HG02884 (cell line): ENCODE measurements at regions not wholly inside any gene's neighbourhood (a gene's known extent, or its start where the extent isn't known, plus 50 kb on each side); places are given as distances from the start of the nearest gene placed in this dataset.

Experiments
- ATAC-seq: cut with Tn5 transposase; IDR thresholded peaks from one replicate; pipeline ENCODE4 v1.9.1; 2021; ENCODE audit warnings: mild to moderate bottlenecking, moderate library complexity; ENCODE audit not compliant: unreplicated experiment

DNA sequence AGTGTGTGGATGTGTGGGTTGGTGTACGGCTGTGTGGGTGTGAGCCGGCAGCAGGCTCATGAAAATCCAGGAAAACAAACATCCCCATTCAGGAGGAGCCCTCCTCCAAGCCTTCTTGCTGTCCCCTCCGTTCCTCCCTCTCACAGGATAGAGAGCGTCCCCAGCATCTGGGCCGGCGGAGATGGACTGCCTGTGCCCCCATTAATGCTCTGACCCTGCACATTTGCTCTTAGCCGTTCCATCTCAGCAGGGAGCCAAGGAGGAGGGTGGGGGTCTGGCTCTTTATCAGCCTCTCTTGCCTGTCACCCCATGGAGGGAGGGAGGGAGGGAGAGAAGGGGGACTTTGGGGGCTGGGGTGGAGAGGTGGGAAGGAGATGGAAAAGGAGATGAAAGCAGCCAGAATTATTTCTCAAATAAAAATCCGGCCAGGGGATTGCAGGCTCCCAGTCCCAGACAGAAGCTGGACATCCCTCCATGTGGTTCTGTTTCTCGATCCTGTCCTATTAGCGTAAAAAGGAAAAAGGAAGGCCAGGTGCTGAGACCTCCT is 240.0 kb upstream of the ZFHX3 start:
- ATAC-seq, result no peak

DNA sequence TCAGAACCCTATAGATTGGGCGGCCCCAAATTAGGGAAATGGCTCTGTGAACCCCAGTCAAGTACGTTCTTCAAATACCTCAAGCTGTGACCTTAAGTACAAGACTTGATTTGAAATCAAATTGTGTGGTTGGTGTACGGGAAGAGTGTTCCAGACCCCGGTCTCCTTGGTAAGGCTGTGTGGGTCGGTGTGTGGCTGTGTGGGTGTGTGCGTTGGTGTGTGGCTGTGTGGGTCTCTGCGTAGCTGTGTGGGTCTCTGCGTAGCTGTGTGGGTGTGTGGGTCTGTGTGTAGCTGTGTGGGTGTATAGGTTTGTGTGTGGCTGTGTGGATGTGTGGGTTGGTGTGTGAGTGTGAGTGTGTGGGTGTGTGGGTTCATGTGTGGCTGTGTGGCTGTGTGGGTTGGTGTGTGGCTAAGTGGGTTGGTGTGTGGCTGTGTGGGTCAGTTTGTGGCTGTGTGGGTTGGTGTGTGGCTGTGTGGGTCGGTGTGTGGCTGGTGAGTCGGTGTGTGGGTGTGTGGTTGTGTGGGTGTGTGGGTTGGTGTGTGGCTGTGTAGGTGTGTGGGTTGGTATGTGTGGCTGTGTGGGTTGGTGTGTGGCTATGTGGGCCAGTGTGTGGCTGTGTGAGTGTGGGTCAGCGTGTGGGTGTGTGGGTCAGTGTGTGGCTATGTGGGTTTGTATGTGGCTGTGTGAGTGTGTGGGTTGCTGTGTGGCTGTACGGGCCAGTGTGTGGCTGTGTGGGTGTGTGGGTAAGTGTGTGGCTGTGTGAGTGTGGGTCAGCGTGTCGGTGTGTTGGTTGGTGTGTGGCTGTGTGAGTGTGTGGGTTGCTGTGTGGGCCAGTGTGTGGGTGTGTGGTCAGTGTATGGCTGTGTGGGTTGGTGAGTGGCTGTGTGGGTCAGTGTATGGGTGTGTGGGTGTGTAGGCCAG is 238.7 kb upstream of the ZFHX3 start:
- ATAC-seq, result no peak

DNA sequence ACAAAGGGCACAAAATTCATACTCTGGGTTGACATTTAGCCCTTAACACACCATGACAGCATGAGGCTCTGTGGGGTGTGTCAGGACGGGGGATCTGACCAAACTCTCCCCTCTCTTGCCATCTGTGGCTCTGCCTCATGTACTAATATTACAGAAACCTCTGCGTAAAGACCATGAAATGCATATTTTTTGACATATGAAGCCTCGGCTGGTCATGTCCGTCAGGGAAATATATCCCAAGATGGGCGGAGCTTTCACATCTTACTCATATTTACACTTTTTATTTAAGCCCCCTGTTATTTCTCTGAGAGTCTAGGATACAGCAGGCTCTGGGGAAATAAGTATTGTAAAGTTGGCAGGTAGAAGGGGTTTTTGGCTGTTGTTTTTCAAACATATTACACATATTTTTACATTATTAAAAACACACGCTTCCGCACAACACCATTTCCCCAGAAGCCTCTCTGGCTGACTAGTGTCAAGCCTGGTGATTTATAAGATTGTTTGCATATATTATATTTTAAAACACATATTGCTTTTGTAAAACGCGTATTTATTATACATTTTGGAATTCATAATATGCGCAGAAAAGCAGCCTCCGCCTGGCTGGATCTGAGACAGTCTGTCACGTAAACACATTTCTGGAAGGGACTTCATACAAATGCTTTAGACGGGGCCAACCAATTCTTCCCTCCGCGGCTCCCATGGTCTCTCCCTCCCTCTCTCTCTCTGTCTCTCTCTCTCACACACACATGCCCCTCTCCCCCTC is 237.7 kb upstream of the ZFHX3 start:
- no peak for ATAC-seq

DNA sequence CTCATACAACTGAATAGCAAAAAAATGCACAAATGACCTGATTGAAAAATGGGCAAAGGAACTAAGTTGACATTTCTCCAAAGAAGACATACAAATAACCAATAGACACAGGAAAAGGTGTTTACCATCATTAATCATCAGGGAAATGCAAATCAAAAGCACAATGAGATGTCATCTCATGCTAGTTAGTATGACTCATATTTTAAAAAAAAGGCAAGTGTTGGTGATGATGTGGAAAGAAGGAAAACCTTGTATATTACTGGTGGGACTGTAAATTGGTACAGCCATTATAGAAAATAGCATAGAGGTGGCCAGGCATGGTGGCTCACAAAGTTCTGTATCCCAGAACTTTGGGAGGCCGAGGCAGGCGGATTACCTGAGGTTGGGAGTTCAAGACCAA is 232.5 kb upstream of the ZFHX3 start:
- no peak for ATAC-seq

DNA sequence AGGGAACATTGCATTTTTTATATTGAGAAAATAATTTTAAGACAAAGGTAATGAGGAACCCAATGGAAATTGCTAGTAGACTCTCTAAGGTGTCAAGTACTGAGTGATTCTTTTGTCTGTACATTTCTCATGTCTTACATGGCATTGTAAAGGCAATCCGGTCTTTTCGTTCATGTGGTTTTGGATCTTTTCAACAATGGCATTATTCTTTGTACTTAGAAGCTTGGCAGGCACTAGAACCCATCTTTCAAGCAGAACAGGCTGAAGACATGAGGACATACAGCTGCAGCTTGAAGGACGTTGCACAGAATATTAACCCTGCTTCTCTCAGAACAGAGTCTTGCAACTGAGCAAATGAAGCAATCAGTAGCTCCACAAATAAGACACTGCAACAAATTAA is 231.5 kb upstream of the ZFHX3 start:
- ATAC-seq, result no peak

DNA sequence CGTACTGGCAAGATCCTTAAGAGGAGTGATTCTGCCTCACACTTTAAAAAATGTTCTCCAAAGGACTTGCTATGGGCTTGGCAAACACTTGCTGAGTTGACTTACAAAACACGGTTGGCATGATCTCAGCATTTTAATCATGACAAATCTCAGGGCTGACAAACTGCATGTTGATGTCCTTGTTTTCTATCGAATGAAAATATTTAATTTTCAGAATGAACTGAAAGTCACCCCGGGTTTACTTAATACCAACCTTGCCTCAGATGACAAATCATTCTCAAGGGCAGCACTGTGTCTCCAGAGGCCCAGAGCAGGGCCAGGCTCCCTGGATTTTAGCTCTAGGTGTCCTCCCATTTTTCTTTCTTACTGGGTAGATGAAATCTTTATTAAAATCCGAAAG is 229.1 kb upstream of the ZFHX3 start:
- no peak for ATAC-seq

DNA sequence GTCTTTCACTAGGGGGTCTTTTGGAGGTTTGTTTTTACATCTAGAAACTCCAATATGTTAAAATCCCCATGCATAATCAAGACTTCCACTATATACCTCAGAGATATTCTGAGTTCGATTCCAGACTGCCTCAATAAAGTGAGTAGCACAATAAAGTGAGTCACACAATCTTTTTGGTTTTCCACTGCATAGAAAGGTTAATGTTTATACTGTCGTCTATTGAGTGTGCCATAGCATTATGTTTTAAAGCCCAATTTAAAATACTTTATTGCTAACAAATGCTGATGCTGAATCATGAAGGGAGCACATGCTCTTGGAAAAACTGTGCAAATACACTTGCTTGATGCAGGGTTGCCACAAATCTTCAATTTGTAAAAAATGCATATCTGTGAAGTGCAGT is 227.5 kb upstream of the ZFHX3 start:
- ATAC-seq, result no peak

DNA sequence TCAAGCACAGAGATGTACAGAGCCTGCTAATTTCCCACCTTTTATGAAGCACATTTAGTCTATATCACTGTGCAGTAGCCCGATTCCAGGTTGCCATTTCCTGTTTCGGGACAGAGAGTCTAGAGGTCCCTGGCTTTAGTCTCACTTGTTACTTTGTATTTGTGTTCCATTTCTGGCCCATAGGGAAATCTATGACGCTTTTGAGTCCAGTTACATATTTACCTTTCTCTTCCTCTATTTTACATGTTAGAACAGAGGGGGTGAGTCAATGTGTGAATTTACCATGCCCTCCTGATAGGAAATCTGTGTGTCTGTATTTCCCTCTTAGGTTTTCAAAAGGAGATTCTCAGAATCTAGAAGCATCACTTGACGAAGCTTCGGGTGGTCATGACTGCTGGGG is 227.1 kb upstream of the ZFHX3 start:
- no peak for ATAC-seq

DNA sequence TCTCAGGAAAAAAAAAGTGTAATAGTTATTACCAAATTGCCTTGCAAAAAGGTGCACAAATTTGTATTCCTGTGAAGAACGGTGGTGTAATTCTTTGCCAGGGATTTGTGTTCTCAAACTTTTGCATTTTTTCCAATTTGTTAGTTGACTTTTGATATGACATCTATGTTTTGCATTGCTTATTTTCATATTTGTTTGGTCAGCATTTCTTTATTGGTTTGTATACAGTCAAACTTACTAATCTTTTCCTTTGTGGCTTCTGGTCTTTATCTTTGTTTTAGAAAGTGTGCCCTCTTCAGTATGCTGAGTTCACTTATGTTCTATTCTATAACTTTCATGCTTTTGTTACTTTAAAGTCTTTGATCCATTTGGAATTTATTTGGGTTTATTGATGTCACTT is 226.2 kb upstream of the ZFHX3 start:
- ATAC-seq, result no peak

DNA sequence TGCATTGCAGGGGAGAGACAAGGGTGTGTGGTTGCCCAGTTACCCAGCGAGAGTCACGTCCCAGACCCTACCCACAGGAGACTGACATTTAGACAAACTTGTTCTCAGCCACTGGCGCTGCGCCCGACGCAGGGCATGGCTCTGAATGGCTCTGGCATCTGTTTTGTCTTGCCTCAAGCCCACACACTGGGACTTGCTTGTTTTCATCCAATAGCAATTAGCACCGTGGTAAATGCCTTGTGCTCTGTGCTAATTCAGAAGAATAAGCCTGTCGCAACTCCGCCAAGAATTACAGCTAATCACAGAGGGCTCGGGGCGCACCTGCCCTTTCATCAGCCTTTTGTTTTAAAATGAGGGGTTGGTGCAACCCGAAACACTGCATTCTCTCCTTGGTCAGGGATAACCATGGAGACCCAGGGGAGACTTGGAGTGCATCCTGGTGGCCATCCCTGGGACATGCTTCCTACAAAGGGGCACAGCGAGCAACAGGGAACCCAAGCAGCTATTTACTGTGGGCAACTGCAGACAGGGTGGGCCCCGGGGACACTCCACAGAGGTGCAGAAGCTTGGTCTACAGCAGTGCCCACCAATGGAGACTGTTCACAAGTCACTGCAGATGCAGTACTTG is 220.6 kb upstream of the ZFHX3 start:
- no peak for ATAC-seq

DNA sequence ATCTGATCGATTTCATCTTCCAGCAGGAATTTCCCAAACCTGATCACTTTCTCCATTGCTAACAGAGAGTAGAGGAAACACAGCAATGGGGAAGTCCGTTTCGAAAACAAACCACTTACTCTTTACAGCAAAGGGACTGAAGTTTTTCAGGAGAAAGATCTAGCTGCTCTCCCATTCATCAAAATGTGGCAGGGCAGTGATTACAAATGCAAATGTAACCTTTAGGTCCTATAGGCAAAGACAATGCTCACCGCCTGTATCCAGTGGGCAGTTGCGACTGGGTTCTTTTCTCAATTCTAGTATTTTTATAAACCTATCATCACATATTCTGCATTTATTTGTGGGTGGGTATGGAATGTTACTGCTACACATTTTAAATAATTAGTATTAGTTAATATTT is 218.0 kb upstream of the ZFHX3 start:
- ATAC-seq, result no peak

DNA sequence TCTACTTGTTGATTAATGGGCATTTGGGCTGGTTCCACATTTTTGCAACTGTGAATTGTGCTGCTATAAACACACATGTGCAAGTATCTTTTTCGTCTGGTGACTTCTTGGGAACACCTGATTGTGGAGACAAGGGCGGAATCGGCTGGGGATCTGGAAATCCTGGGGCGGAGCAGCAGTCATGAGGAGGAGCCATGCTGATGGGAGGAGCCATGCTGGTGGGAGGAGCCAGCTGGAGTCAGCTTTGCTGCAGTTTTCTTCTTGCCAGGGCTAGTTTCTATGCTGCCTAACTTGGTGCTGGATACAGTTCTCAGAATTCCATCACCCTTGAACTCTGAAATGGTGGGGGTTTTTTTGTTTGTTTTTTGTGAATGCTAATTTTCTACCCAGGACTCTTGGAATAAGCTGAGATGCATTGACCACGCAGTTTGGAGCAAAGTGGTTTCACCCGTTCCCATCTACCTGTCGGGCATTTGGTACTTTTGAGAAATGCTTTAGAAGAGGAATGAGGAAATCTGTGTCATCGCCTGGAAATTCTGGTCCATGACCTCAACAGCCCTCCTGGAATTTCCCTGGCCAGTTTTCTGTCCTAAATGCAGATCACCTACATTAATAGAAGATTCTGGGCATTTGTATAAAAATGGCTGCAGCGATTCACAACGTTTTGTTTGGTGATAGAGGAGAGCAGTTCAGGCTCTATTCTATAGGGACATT is 217.4 kb upstream of the ZFHX3 start:
- ATAC-seq, result no peak

DNA sequence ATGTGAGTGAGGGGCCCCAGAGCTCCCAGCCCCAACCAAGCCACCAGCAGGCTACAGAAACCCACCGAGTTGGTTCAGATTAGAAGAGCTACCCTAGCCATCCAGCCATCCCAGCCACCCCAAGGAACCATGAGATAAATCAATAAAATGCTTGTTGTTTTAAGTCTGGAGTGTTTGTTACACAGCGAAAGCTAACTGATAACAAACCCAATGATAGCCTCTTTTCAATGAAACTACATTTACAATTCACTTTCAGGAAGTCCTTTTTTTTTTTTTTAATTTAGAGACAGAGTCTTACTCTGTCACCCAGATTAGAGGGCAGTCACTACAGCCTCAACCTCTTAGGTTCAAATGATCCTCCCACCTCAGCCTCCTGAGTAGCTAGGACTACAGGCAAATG is 215.0 kb upstream of the ZFHX3 start:
- ATAC-seq, result no peak

DNA sequence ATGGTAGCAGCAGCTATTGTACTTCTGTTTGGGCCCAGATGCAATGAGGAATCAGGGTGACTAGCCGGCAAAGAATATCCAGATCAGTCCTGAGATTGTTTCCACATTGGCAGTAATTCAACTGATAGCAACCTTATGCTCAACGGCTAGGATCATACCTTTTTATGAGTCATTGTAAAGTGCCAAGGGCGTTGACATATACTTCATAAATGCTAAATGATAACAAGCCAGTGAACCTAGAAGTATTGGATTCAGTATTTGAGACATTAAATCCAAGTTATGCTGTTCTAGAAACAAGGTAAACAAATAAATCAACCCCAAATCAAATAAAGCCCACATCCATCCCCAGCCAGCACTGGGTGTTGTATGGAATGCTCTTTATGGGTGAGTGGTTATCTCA is 207.1 kb upstream of the ZFHX3 start:
- ATAC-seq, result no peak

DNA sequence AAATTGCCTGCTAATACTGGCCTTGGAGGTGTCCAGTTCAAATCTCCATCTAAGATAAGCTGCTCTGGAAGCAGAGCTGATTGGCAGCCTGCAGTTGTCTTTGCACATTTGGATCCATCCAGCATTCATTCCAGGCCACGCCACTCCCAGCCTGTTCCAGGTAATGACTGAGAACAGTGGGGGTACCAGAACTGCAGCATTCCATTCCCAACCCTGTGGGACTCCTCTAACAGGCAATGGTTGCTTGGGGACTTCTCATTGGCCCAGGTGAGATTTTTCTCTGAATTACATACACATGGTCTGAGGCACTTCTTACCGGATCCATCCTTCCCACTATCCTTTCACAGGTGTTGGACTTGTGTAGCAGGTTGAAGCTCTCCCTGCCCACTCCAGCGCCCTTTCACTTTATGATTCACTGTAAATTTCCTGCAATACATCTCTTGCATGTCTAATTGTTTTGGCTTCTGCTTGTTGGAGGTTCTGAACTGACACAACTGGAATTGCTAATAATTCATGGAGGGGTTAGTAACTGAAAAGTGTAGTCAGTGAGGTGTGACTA is 206.1 kb upstream of the ZFHX3 start:
- ATAC-seq, result no peak

DNA sequence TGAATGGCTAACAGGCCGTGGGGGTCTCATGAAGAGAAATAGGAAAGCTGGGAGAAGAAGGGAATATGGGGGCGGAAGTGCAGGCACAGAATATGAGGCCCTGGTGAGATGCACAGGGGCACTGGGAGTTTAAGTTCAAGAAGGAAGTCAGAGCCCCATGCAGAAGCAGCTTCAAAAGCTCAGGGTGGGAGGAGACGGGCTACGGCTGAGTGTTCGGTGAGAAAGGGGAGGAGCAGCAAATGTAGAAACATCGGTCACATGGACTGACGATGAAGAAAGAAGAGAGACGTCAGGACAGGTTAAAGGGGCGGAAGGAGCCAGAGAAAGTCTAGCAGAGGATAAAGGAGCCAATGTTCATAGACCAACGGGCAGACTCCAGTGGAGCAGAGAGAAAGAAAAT is 204.5 kb upstream of the ZFHX3 start:
- no peak for ATAC-seq

DNA sequence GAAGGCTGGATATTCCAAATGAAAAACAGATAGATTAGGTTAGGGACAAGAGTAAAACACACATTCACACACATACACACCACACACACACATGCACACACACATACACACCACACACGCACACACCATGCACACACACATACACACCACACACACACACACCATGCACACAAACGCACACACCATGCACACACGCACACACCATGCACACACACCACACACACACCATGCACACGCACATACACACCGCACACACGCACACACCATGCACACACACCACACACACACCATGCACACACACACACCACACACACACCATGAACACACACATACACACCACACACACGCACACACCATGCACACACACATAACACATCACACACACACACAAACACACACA is 203.7 kb upstream of the ZFHX3 start:
- ATAC-seq, result no peak

DNA sequence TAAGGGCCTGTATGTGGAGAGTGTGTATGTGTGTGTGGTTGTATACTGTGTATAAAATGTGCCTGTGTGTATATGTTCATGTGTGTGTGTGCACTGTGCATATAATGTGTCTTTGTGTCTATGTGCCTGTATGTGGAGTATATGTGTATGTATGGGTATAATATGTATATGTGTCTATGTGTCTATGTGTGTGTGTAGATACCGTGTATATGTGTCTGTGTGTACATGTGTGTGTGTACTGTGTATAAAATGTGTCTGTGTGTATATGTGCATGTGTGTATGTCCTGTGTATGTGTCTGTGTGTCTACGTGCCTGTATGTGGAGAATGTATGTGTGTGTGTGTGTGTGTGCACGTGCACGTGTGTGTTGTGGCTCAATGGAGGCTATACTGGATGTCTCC is 200.4 kb upstream of the ZFHX3 start:
- ATAC-seq, result no peak

DNA sequence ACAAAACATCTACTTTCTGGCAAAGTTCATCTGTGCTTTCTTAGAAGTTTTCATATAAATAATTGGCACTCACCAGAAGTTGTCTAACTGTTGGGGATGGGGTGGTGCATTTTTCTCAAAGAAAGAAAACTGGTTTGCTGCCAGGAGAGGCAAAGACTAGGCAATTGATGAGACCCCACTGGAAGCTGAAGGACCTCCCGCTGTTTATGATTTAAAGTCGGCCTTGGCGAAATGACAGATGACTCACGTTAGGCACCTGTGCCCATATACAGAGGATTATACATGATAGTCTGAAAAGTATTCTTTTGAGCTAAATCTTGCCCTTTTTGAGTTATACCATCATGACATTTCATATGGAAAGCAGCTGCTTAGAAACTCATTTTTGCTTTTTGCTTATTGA is 193.0 kb upstream of the ZFHX3 start:
- ATAC-seq, result no peak

DNA sequence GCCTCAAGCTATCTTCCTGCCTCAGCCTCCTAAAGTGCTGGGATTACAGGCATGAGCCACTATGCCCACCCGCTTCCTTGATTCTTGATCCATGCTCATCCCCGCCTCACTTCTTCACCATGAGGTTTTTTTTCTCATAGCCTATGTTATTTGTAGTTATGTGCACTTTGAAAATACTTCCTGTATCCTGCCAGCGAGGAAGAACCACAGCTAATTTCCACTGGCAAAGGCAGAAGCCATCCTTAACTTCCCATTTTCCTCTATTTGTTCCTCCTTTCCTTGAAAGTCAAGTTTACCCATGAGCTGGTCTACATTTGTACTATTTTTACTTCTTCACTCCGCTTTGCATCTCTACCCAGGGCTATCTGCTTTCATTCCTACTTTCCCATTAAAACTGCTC is 189.7 kb upstream of the ZFHX3 start:
- ATAC-seq, result no peak

DNA sequence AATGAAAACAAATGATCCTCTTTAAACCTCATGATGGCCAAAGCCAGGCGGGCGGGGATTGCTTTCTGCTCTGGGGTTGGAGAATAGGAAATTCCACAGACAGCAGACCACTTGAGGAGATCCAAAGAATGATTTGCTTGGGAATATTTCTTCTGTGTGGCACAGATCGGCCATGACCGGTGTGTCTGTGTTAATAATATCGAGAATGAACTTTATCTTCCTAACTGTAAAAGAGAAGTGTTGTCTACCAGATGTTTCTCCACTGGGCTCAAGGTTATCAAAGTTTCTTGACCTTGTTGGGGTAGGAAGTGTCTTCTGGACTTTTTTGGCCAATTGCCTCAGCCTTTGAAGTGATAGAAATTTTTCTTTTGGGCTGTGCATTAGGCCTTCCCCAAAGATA is 186.6 kb upstream of the ZFHX3 start:
- ATAC-seq, result no peak
